GM12874 (cell line): ENCODE measurements at regions not wholly inside any gene's neighbourhood (a gene's known extent, or its start where the extent isn't known, plus 50 kb on each side); places are given as distances from the start of the nearest gene placed in this dataset.

Experiments
- TF ChIP-seq, protein P1 (sequence below): IDR thresholded peaks from 2 replicates; pipeline ENCODE4 v1.5.1; 2011; ENCODE audit warnings: low read depth, mild to moderate bottlenecking, control low read depth, low read length, moderate library complexity; ENCODE audit not compliant: insufficient read depth

DNA sequence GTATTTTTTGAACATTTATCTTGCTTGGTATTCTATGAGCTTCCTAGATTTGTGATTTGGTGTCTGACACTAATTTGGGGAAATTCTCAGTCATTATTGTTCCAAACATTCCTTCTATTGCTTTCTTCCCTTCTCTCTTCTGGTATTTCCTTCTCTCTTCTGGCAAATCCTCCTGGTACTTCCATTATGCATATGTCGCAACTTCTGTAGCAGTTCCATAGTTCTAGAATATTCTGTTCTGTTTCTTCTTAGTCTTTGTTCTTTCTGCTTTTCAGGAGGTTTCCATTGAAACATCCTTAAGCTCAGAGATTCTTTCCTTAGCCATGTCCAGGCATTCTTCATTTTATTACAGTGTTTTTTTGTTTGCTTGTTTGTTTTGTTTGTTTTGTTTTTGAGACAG is 155.2 kb upstream of the PIK3R1 start:
- TF ChIP-seq, protein P1, sequence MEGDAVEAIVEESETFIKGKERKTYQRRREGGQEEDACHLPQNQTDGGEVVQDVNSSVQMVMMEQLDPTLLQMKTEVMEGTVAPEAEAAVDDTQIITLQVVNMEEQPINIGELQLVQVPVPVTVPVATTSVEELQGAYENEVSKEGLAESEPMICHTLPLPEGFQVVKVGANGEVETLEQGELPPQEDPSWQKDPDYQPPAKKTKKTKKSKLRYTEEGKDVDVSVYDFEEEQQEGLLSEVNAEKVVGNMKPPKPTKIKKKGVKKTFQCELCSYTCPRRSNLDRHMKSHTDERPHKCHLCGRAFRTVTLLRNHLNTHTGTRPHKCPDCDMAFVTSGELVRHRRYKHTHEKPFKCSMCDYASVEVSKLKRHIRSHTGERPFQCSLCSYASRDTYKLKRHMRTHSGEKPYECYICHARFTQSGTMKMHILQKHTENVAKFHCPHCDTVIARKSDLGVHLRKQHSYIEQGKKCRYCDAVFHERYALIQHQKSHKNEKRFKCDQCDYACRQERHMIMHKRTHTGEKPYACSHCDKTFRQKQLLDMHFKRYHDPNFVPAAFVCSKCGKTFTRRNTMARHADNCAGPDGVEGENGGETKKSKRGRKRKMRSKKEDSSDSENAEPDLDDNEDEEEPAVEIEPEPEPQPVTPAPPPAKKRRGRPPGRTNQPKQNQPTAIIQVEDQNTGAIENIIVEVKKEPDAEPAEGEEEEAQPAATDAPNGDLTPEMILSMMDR, result no peak

DNA sequence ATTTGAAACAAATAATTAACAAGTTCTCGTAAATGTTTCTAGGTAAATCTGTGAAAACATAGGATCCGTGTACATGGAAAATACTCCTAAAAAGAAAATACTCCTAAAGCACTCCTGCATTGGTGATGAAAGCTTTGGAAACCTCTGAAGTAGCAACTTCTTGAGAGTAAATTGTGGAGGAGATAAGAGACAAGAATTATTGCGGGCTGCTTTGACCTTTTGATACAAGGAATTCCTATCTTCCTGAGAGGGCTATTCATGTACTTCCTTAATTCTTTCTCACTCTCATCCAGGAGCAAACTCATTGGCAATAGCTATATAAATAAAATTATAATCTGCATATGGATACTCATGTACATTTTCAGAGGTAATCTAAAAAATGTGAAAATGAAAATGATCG is 158.4 kb upstream of the PIK3R1 start:
- TF ChIP-seq, protein P1, result no peak

DNA sequence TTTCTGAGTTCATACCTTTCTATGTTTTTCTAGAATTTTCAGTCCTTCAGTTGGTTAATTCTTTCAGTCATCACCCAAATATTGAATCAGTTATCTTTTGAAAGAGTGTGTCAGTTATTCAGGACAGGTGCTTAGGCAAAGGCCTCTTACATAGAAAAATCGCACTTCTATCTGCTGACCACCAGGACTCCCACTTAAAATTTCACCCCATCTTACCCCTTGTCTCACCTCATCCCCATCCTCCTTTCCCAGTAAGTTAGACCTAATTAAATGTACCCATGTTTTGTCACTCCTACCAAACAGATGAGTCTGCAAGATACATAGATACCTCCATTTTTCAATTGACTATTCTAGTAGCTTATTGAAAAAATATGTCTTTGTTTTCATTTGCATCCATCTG is 159.9 kb upstream of the PIK3R1 start:
- TF ChIP-seq, protein P1, result no peak

DNA sequence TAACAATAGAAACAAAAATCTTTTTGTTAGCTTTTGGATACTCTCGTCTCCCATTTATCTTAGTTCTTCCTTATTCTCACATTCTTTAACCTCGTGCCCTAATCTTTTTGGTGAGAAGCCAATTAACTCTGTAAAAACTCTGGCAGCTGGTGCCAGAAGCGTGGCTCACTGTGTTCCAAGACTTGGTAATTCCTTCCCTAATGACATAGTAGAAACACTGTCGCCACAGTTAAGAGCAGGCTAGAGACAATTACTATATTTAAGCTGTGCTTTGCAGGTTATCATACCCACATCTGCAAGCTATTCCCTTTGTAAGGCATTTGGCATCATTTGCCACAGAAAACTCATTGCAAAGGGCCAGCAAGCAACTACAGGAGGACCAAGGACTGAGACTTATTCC is 160.9 kb upstream of the PIK3R1 start:
- TF ChIP-seq, protein P1, result no peak

DNA sequence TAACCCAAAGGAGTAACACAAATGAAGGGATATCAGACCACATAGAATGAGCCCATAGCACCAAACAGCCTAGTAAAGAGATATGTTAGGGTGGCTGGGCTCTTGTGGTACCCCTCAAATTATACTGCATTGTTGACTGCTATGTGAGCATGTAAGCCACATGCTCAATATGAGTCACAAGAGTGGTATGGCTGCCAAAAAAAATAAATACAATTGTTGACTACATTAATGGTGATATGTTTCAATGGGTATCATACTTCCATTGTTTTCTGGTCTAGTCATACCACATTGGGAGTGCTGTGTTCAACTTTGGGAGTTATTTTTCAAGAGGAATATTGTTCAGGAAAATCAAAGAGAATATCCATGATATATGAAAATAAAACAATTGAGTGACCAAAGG is 162.4 kb upstream of the PIK3R1 start:
- TF ChIP-seq, protein P1, result no peak

- TF ChIP-seq, protein P1, result no peak
Measured at GRCh38 chr5:68049053-68049713, 166.4 kb upstream of the PIK3R1 start.

- TF ChIP-seq, protein P1, result no peak
Measured at GRCh38 chr5:68048516-68048915, 167.0 kb upstream of the PIK3R1 start.

GRCh38 chr5:68047035-68047434 is 168.5 kb upstream of the PIK3R1 start:
- TF ChIP-seq, protein P1, result no peak
